Fibroblast of lung (primary cell): ENCODE measurements at regions not wholly inside any gene's neighbourhood (a gene's known extent, or its start where the extent isn't known, plus 50 kb on each side); places are given as distances from the start of the nearest gene placed in this dataset.
"Not testable (repeated sequence)": the region's sequence is repeated elsewhere in the genome, so short reads cannot be mapped to it uniquely, and the experiment has no call there.

Source experiments
- DNase-seq, 2 donors: peaks; one replicate each; pipeline versions ENCODE4 v3.0.0 to v3.0.0-alpha.2; 2010; ENCODE audit warnings: low read depth in 2 of 2
- H2AFZ ChIP-seq: 2 replicates; pipeline ENCODE4 v1.5.1; 2012; ENCODE audit warnings: low read length, control low read depth, inconsistent platforms
- H3K27ac ChIP-seq: 2 replicates; pipeline ENCODE4 v1.5.1; 2011; ENCODE audit warnings: low read length, control low read depth; ENCODE audit not compliant: insufficient read depth
- H3K27me3 ChIP-seq: 2 replicates; pipeline ENCODE4 v1.5.1; 2011; ENCODE audit warnings: mild to moderate bottlenecking, low read length; ENCODE audit not compliant: control insufficient read depth, insufficient read depth
- H3K36me3 ChIP-seq: 2 replicates; pipeline ENCODE4 v1.5.1; 2011; ENCODE audit warnings: low read length; ENCODE audit not compliant: control insufficient read depth, insufficient read depth
- H3K4me1 ChIP-seq: 2 replicates; pipeline ENCODE4 v1.5.1; 2011; ENCODE audit warnings: low read length; ENCODE audit not compliant: control insufficient read depth, insufficient read depth; ENCODE audit errors: extremely low read depth
- H3K4me2 ChIP-seq: 2 replicates; pipeline ENCODE4 v1.5.1; 2011; ENCODE audit warnings: low read length, control low read depth; ENCODE audit not compliant: insufficient read depth; ENCODE audit errors: extremely low read depth
- H3K4me3 ChIP-seq, 4 experiments: fragments of 200-600 bp in 1 of 4; sonication (generic) in 1 of 4; replicated peaks in 1 of 4; 2 replicates each; pipeline ENCODE4 v1.5.1; 2011 to 2016; ENCODE audit warnings: low read length in 4 of 4, low read depth in 3 of 4, mild to moderate bottlenecking in 3 of 4, control low read depth in 2 of 4, inconsistent platforms in 1 of 4, mixed read lengths in 1 of 4; ENCODE audit not compliant: insufficient read depth in 1 of 4; ENCODE audit errors: control extremely low read depth in 1 of 4
- H3K79me2 ChIP-seq: 2 replicates; pipeline ENCODE4 v1.5.1; 2012; ENCODE audit warnings: mild to moderate bottlenecking, low read length, inconsistent platforms; ENCODE audit not compliant: control insufficient read depth, insufficient read depth
- H3K9ac ChIP-seq: 2 replicates; pipeline ENCODE4 v1.5.1; 2011; ENCODE audit warnings: mild to moderate bottlenecking, low read length, control low read depth; ENCODE audit not compliant: insufficient read depth
- H3K9me3 ChIP-seq: 2 replicates; pipeline ENCODE4 v1.5.1; 2012; ENCODE audit warnings: low read depth, low read length; ENCODE audit not compliant: control insufficient read depth, insufficient read depth
- H4K20me1 ChIP-seq: 2 replicates; pipeline ENCODE4 v1.5.1; 2011; ENCODE audit warnings: low read length; ENCODE audit not compliant: control insufficient read depth, insufficient read depth; ENCODE audit errors: extremely low read depth
- CTCF ChIP-seq, 2 donors: IDR thresholded peaks in 1 of 2; conservative IDR thresholded peaks in 1 of 2; 1 replicate in 1 of 2; 2 replicates in 1 of 2; pipeline ENCODE4 v1.5.1; 2011 to 2012; ENCODE audit warnings: low read length in 2 of 2, control low read depth in 1 of 2, inconsistent platforms in 1 of 2, low read depth in 1 of 2, mild to moderate bottlenecking in 1 of 2
- EZH2 ChIP-seq: IDR thresholded peaks from 2 replicates; pipeline ENCODE4 v1.5.1; 2012; ENCODE audit warnings: low read length, control low read depth, mild to moderate bottlenecking; ENCODE audit errors: missing control alignments

DNA sequence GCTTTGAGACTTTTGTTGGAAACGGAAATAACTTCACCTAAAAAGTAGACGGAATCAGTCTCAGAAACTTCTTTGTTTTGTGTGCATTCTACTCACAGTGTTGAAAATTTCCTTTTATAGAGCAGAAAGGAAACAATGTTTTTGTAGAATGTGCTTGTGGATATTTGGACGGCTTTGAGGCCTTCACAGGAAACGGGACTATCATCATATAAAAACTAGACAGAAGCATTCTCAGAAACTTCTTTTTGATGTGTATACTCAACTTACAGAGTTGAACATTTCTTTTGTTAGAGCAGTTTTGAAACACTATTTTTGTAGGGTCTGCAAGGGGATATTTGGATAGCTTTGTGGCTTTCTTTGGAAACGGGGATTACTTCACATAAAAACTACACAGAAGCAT, 627.5 kb upstream of the ZNF337 start:
- H3K36me3 ChIP-seq, result no peaks in the 10 kb centered on the region
- no peak overlapping the region for H3K9ac ChIP-seq
- H3K4me1 ChIP-seq, result no peaks in the 10 kb centered on the region
- H3K9me3 ChIP-seq, result no peaks in the 10 kb centered on the region
- no peaks in the 10 kb centered on the region for H4K20me1 ChIP-seq
- no peak for TF ChIP-seq EZH2
- TF ChIP-seq CTCF (conservative IDR thresholded peaks at IDR 0.05 in 1 of 2, IDR thresholded peaks at IDR 0.05 in 1 of 2; ENCODE audit: low read depth in 1 of 2, low read length in 2 of 2), result no peak
- H2AFZ ChIP-seq, result no peak overlapping the region
- no peaks in the 10 kb centered on the region for H3K79me2 ChIP-seq
- H3K27me3 ChIP-seq, result no peaks in the 10 kb centered on the region
- no peak overlapping the region for H3K27ac ChIP-seq
- H3K4me3 ChIP-seq, result no peak overlapping the region
- H3K4me2 ChIP-seq, result no peak overlapping the region
- DNase-seq, result no peak

GRCh38 chr20:26315054-26315453, 618.4 kb upstream of the ZNF337 start:
- no peak overlapping the region for H3K9ac ChIP-seq

GRCh38 chr20:26309720-26310119, 613.1 kb upstream of the ZNF337 start:
- H3K27ac ChIP-seq, H3K4me1 ChIP-seq, H3K4me3 ChIP-seq, H3K9ac ChIP-seq, H3K27me3 ChIP-seq, H3K79me2 ChIP-seq, H2AFZ ChIP-seq, H3K9me3 ChIP-seq, H4K20me1 ChIP-seq, H3K4me2 ChIP-seq, H3K36me3 ChIP-seq, DNase-seq: not testable (repeated sequence)

More at GRCh38 chr20:26315054-26315453, 618.4 kb upstream of the ZNF337 start:
- H3K9me3 ChIP-seq, result no peaks in the 10 kb centered on the region
- H3K27me3 ChIP-seq, result no peaks in the 10 kb centered on the region
- no peak overlapping the region for H3K27ac ChIP-seq
- no peaks in the 10 kb centered on the region for H3K36me3 ChIP-seq
- no peak for TF ChIP-seq EZH2
- H3K79me2 ChIP-seq, result no peaks in the 10 kb centered on the region
- H4K20me1 ChIP-seq, result no peaks in the 10 kb centered on the region
- H3K4me2 ChIP-seq, result no peak overlapping the region
- DNase-seq, result no peak
- no peak overlapping the region for H2AFZ ChIP-seq
- no peaks in the 10 kb centered on the region for H3K4me1 ChIP-seq
- H3K4me3 ChIP-seq, result no peak overlapping the region

- no peak overlapping the region for H2AFZ ChIP-seq
- TF ChIP-seq CTCF (conservative IDR thresholded peaks at IDR 0.05 in 1 of 2, IDR thresholded peaks at IDR 0.05 in 1 of 2; ENCODE audit: low read depth in 1 of 2, low read length in 2 of 2) (no peak), EZH2 (no peak)
- no peaks in the 10 kb centered on the region for H4K20me1 ChIP-seq
- no peaks in the 10 kb centered on the region for H3K27me3 ChIP-seq
- H3K4me3 ChIP-seq, result no peak overlapping the region
- H3K4me1 ChIP-seq, result no peaks in the 10 kb centered on the region
- no peak overlapping the region for H3K4me2 ChIP-seq
- H3K9me3 ChIP-seq, result no peaks in the 10 kb centered on the region
- no peaks in the 10 kb centered on the region for H3K36me3 ChIP-seq
- no peak overlapping the region for H3K9ac ChIP-seq
- H3K79me2 ChIP-seq, result no peaks in the 10 kb centered on the region
- no peak for DNase-seq
- H3K27ac ChIP-seq, result no peak overlapping the region
Observed at GRCh38 chr20:26308961-26309360, 612.3 kb upstream of the ZNF337 start.
